DMS114 treated with DMSO at 0.1 percent for 48 hours (cell line): ENCODE measurements at regions not wholly inside any gene's neighbourhood (a gene's known extent, or its start where the extent isn't known, plus 50 kb on each side); places are given as distances from the start of the nearest gene placed in this dataset.
"Not testable (repeated sequence)": the region's sequence is repeated elsewhere in the genome, so short reads cannot be mapped to it uniquely, and the experiment has no call there.

ENCODE experiments used
- DNase-seq: peaks from one replicate; lab custom pipeline; 2025; ENCODE audit not compliant: unreplicated experiment; lab: John Stamatoyannopoulos, UW

- not testable (repeated sequence) for DNase-seq
These were observed 75.9 kb downstream of the RRM2 start for GRCh38 chr2:10198482-10198881.

- no peak for DNase-seq
These were observed 78.7 kb downstream of the RRM2 start for GRCh38 chr2:10201201-10201600.

- no peak for DNase-seq
These were observed 79.7 kb downstream of the RRM2 start for GRCh38 chr2:10202131-10202665.

GRCh38 chr2:10204326-10205161, 82.0 kb downstream of the RRM2 start:
- no peak for DNase-seq

GRCh38 chr2:10205162-10205475, 82.6 kb downstream of the RRM2 start:
- DNase-seq: no peak

GRCh38 chr2:10208736-10209135, 86.2 kb downstream of the RRM2 start:
- no peak for DNase-seq

GRCh38 chr2:10209406-10209935, 86.9 kb downstream of the RRM2 start:
- DNase-seq: no peak

GRCh38 chr2:10210336-10210735, 87.8 kb downstream of the RRM2 start:
- DNase-seq: no peak

GRCh38 chr2:10211844-10212422, 89.4 kb downstream of the RRM2 start:
- DNase-seq: no peak

GRCh38 chr2:10212827-10213226, 89.9 kb upstream of the HPCAL1 start:
- no peak for DNase-seq

GRCh38 chr2:10214179-10214578, 88.5 kb upstream of the HPCAL1 start:
- no peak for DNase-seq

- DNase-seq: no peak
These were observed 87.2 kb upstream of the HPCAL1 start for GRCh38 chr2:10215393-10215935.

GRCh38 chr2:10216677-10217488, 85.8 kb upstream of the HPCAL1 start:
- DNase-seq: no peak

GRCh38 chr2:10217489-10218435, 84.9 kb upstream of the HPCAL1 start:
- no peak for DNase-seq

- no peak for DNase-seq
These were observed 82.4 kb upstream of the HPCAL1 start for GRCh38 chr2:10220045-10220901.

GRCh38 chr2:10220902-10221391, 81.8 kb upstream of the HPCAL1 start:
- no peak for DNase-seq

GRCh38 chr2:10221443-10221842, 81.3 kb upstream of the HPCAL1 start:
- DNase-seq: no peak

- DNase-seq: no peak
These were observed 80.5 kb upstream of the HPCAL1 start for GRCh38 chr2:10221976-10222870.
